ENCODE measurements at regions not wholly inside any gene's neighbourhood (a gene's known extent, or its start where the extent isn't known, plus 50 kb on each side); places are given as distances from the start of the nearest gene placed in this dataset.

DNA sequence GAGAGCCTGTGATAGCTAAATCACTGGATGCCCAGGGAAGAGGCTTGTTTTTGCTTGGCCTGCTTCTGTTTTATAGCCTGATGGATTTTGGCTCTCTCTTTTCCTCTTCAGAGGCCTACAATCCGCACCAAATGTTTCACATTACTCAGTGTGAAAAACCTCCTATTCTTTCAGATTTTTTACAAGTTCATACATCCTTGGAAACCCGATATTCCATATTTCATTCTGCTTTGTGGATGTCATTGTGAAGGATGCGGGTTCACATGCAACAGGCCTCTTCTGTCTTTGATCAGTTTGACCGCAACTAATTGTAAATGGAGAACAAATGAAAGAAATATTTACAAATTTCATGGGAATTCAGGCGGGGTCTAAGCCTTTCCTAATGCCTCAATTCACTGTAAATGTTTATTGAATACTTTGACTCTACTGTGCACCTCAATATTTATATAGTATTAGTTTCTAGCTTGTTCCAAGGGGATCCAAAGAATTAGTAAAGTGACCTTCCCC lies 269.9 kb downstream of the DMRT2 start:
- TF ChIP-seq EZH2 (IDR thresholded peaks at IDR 0.05; ENCODE audit: low read length, missing control alignments), result no peak
- TF ChIP-seq, protein P1, sequence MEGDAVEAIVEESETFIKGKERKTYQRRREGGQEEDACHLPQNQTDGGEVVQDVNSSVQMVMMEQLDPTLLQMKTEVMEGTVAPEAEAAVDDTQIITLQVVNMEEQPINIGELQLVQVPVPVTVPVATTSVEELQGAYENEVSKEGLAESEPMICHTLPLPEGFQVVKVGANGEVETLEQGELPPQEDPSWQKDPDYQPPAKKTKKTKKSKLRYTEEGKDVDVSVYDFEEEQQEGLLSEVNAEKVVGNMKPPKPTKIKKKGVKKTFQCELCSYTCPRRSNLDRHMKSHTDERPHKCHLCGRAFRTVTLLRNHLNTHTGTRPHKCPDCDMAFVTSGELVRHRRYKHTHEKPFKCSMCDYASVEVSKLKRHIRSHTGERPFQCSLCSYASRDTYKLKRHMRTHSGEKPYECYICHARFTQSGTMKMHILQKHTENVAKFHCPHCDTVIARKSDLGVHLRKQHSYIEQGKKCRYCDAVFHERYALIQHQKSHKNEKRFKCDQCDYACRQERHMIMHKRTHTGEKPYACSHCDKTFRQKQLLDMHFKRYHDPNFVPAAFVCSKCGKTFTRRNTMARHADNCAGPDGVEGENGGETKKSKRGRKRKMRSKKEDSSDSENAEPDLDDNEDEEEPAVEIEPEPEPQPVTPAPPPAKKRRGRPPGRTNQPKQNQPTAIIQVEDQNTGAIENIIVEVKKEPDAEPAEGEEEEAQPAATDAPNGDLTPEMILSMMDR (conservative IDR thresholded peaks at IDR 0.05 in 1 of 2, IDR thresholded peaks at IDR 0.05 in 1 of 2; ENCODE audit: low read depth in 1 of 2, low read length in 2 of 2), result no peak
- Histone ChIP-seq H3K36me3 (ENCODE audit: control insufficient read depth, insufficient read depth, low read length) (no peaks in the 10 kb centered on the region), H2AFZ (ENCODE audit: low read length) (no peak overlapping the region), H3K9me3 (ENCODE audit: control insufficient read depth, insufficient read depth, low read depth, low read length) (no peaks in the 10 kb centered on the region), H3K4me1 (ENCODE audit: control insufficient read depth, extremely low read depth, insufficient read depth, low read length) (no peaks in the 10 kb centered on the region), H4K20me1 (ENCODE audit: control insufficient read depth, extremely low read depth, insufficient read depth, low read length) (no peaks in the 10 kb centered on the region), H3K79me2 (ENCODE audit: control insufficient read depth, insufficient read depth, low read length) (no peaks in the 10 kb centered on the region), H3K27ac (ENCODE audit: insufficient read depth, low read length) (no peak overlapping the region), H3K4me3 (replicated peaks in 1 of 4; ENCODE audit: control extremely low read depth in 1 of 4, insufficient read depth in 1 of 4, low read depth in 3 of 4, low read length in 4 of 4) (no peak overlapping the region), H3K27me3 (ENCODE audit: control insufficient read depth, insufficient read depth, low read length) (no peaks in the 10 kb centered on the region), H3K4me2 (ENCODE audit: extremely low read depth, insufficient read depth, low read length) (no peak overlapping the region), H3K9ac (ENCODE audit: insufficient read depth, low read length) (no peak overlapping the region)
- no peak for DNase-seq (ENCODE audit: low read depth in 2 of 2)

DNA sequence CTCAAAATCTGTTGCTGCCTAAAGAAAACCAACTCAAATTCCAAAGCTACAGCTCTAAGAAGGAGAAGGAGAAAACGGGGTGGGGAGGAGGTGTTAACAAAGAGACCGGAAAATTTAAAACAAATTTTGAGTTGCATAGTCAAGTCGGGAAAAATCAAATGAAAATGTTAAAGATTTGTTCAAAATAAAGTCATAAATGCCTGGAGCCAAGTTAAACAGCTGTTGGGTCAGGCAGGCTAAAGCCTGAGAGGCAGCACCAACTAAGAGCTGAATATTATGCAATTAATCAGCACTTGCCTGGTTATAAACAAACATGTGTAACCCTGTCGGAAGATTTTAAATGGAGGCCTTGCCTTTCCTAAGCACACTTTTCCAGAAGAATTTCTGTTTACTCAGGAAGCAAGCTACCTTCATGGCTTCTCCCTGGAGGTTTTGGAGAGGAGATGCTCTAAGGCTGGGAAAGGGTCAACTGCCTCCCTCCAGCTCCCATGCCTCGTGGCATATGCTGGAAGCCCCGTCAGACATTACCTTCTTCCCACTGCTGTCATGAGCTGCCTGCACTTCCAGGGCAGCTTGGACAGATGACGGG lies 270.5 kb downstream of the DMRT2 start:
- no peak for TF ChIP-seq EZH2 (IDR thresholded peaks at IDR 0.05; ENCODE audit: low read length, missing control alignments)
- TF ChIP-seq, protein P1 (conservative IDR thresholded peaks at IDR 0.05 in 1 of 2, IDR thresholded peaks at IDR 0.05 in 1 of 2; ENCODE audit: low read depth in 1 of 2, low read length in 2 of 2), result no peak
- Histone ChIP-seq H3K4me1 (ENCODE audit: control insufficient read depth, extremely low read depth, insufficient read depth, low read length) (no peaks in the 10 kb centered on the region), H3K79me2 (ENCODE audit: control insufficient read depth, insufficient read depth, low read length) (no peaks in the 10 kb centered on the region), H3K27ac (ENCODE audit: insufficient read depth, low read length) (no peak overlapping the region), H3K9ac (ENCODE audit: insufficient read depth, low read length) (no peak overlapping the region), H3K36me3 (ENCODE audit: control insufficient read depth, insufficient read depth, low read length) (no peaks in the 10 kb centered on the region), H2AFZ (ENCODE audit: low read length) (no peak overlapping the region), H3K4me2 (ENCODE audit: extremely low read depth, insufficient read depth, low read length) (no peak overlapping the region), H4K20me1 (ENCODE audit: control insufficient read depth, extremely low read depth, insufficient read depth, low read length) (no peaks in the 10 kb centered on the region), H3K9me3 (ENCODE audit: control insufficient read depth, insufficient read depth, low read depth, low read length) (no peaks in the 10 kb centered on the region), H3K4me3 (replicated peaks in 1 of 4; ENCODE audit: control extremely low read depth in 1 of 4, insufficient read depth in 1 of 4, low read depth in 3 of 4, low read length in 4 of 4) (no peak overlapping the region), H3K27me3 (ENCODE audit: control insufficient read depth, insufficient read depth, low read length) (no peaks in the 10 kb centered on the region)
- DNase-seq (ENCODE audit: low read depth in 2 of 2), result no peak

DNA sequence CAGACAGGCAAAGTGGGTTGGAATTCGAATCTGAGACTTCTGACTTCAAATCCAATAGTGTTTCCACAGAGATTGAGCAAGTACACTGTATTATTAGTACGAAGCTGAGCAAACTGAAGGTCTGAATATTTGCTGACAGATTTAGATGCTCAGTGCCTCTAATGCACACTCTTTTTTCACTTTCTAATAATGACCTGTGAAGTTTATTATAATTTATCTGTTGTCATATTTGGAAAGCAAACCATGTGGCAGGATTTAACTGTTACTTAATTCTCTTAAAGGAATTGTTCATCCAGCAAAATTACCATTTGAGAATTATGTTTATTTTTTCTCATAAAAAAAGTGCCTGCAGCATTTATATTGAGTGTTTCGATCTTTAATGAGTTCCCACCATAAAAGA lies 277.3 kb downstream of the DMRT2 start:
- Histone ChIP-seq H2AFZ (ENCODE audit: low read length) (no peak overlapping the region), H3K9me3 (ENCODE audit: control insufficient read depth, insufficient read depth, low read depth, low read length) (no peaks in the 10 kb centered on the region), H4K20me1 (ENCODE audit: control insufficient read depth, extremely low read depth, insufficient read depth, low read length) (no peaks in the 10 kb centered on the region), H3K4me3 (replicated peaks in 1 of 4; ENCODE audit: control extremely low read depth in 1 of 4, insufficient read depth in 1 of 4, low read depth in 3 of 4, low read length in 4 of 4) (no peak overlapping the region), H3K9ac (ENCODE audit: insufficient read depth, low read length) (no peak overlapping the region), H3K36me3 (ENCODE audit: control insufficient read depth, insufficient read depth, low read length) (no peaks in the 10 kb centered on the region), H3K4me1 (ENCODE audit: control insufficient read depth, extremely low read depth, insufficient read depth, low read length) (no peaks in the 10 kb centered on the region), H3K27ac (ENCODE audit: insufficient read depth, low read length) (no peak overlapping the region), H3K27me3 (ENCODE audit: control insufficient read depth, insufficient read depth, low read length) (no peaks in the 10 kb centered on the region), H3K79me2 (ENCODE audit: control insufficient read depth, insufficient read depth, low read length) (no peaks in the 10 kb centered on the region), H3K4me2 (ENCODE audit: extremely low read depth, insufficient read depth, low read length) (no peak overlapping the region)
- no peak for DNase-seq (ENCODE audit: low read depth in 2 of 2)
- no peak for TF ChIP-seq EZH2 (IDR thresholded peaks at IDR 0.05; ENCODE audit: low read length, missing control alignments)
- TF ChIP-seq, protein P1 (conservative IDR thresholded peaks at IDR 0.05 in 1 of 2, IDR thresholded peaks at IDR 0.05 in 1 of 2; ENCODE audit: low read depth in 1 of 2, low read length in 2 of 2), result no peak

All from fibroblast of lung (primary cell).